Activated CD8-positive, alpha-beta memory T cell treated with anti-CD3 and anti-CD28 coated beads for 36 hours (primary cell): ENCODE measurements at regions not wholly inside any gene's neighbourhood (a gene's known extent, or its start where the extent isn't known, plus 50 kb on each side); places are given as distances from the start of the nearest gene placed in this dataset.

Source experiments
- CTCF ChIA-PET: fragments of 350-600 bp; sonication (Branson Sonifier 250); formaldehyde crosslinking; loops from one replicate; lab custom pipeline; 2021; ENCODE audit warnings: antibody characterized with exemption; lab: Charles Lee
- POLR2A ChIA-PET: fragments of 350-600 bp; sonication (Branson Sonifier 250); formaldehyde crosslinking; loops from one replicate; lab custom pipeline; 2021; ENCODE audit warnings: antibody characterized with exemption; lab: Charles Lee

- POLR2A ChIA-PET, result no interaction called here
- CTCF ChIA-PET, result no interaction called here
These were observed 182.3 kb upstream of the RALGAPA2 start for GRCh38 chr20:20894753-20895152.

- CTCF ChIA-PET, result no interaction called here
- POLR2A ChIA-PET, result no interaction called here
These were observed 181.8 kb upstream of the RALGAPA2 start for GRCh38 chr20:20894280-20894679.

- ChIA-PET POLR2A (no interaction called here), CTCF (no interaction called here)
These were observed 179.9 kb upstream of the RALGAPA2 start for GRCh38 chr20:20892328-20892727.

GRCh38 chr20:20890751-20891150, 178.3 kb upstream of the RALGAPA2 start:
- POLR2A ChIA-PET, result no interaction called here
- CTCF ChIA-PET, result no interaction called here

GRCh38 chr20:20888936-20889335, 176.5 kb upstream of the RALGAPA2 start:
- CTCF ChIA-PET, result no interaction called here

GRCh38 chr20:20888266-20888656, 175.8 kb upstream of the RALGAPA2 start:
- ChIA-PET POLR2A (no interaction called here), CTCF (interaction anchor here (1.2 kb wide), 1 partner anchor 10 kb away, joined by 3 read pairs; no protein-coding TSS in a partner anchor)

More at GRCh38 chr20:20888936-20889335, 176.5 kb upstream of the RALGAPA2 start:
- POLR2A ChIA-PET, result no interaction called here

- ChIA-PET POLR2A (no interaction called here), CTCF (interaction anchor here (1.2 kb wide), 1 partner anchor 10 kb away, joined by 3 read pairs; no protein-coding TSS in a partner anchor)
These were observed 175.3 kb upstream of the RALGAPA2 start for GRCh38 chr20:20887593-20888265.

- POLR2A ChIA-PET, result no interaction called here
- CTCF ChIA-PET, result no interaction called here
These were observed 169.4 kb upstream of the RALGAPA2 start for GRCh38 chr20:20881808-20882207.

- ChIA-PET CTCF (no interaction called here), POLR2A (no interaction called here)
These were observed 164.6 kb upstream of the RALGAPA2 start for GRCh38 chr20:20877079-20877478.

GRCh38 chr20:20875716-20876115, 163.3 kb upstream of the RALGAPA2 start:
- ChIA-PET POLR2A (no interaction called here), CTCF (no interaction called here)

GRCh38 chr20:20872428-20872827, 160.0 kb upstream of the RALGAPA2 start:
- ChIA-PET CTCF (no interaction called here), POLR2A (no interaction called here)

- ChIA-PET POLR2A (no interaction called here), CTCF (interaction anchor here (0.7 kb wide), 1 partner anchor 637 kb away, joined by 3 read pairs; no protein-coding TSS in a partner anchor)
These were observed 156.8 kb upstream of the RALGAPA2 start for GRCh38 chr20:20869161-20869775.

GRCh38 chr20:20864351-20865096, 152.1 kb upstream of the RALGAPA2 start:
- POLR2A ChIA-PET, result no interaction called here
- CTCF ChIA-PET, result interaction anchor here (0.5 kb wide), 1 partner anchor 16 kb away, joined by 4 read pairs; no protein-coding TSS in a partner anchor

- POLR2A ChIA-PET, result no interaction called here
- CTCF ChIA-PET, result interaction anchor here (1.0 to 1.7 kb wide), 6 partner anchors 15 to 646 kb away, joined by 3 to 7 read pairs (median 4); no protein-coding TSS in a partner anchor
These were observed 147.8 kb upstream of the RALGAPA2 start for GRCh38 chr20:20860078-20860806.

GRCh38 chr20:20859510-20859909, 147.1 kb upstream of the RALGAPA2 start:
- CTCF ChIA-PET, result interaction anchor here (1.0 to 1.7 kb wide), 6 partner anchors 15 to 646 kb away, joined by 3 to 7 read pairs (median 4); no protein-coding TSS in a partner anchor
- POLR2A ChIA-PET, result no interaction called here

- ChIA-PET CTCF (interaction anchor here (0.5 to 2.3 kb wide), 2 partner anchors 43 to 309 kb away, joined by 3 to 5 read pairs; no protein-coding TSS in a partner anchor), POLR2A (no interaction called here)
These were observed 144.5 kb upstream of the RALGAPA2 start for GRCh38 chr20:20856956-20857355.

- POLR2A ChIA-PET, result no interaction called here
These were observed 143.9 kb upstream of the RALGAPA2 start for GRCh38 chr20:20856306-20856705.

GRCh38 chr20:20851385-20851784, 138.9 kb upstream of the RALGAPA2 start:
- CTCF ChIA-PET, result no interaction called here
- POLR2A ChIA-PET, result interaction anchor here (0.6 kb wide), 1 partner anchor 197 kb away, joined by 4 read pairs; no protein-coding TSS in a partner anchor

More at GRCh38 chr20:20856306-20856705, 143.9 kb upstream of the RALGAPA2 start:
- CTCF ChIA-PET, result interaction anchor here (2.3 kb wide), 1 partner anchor 44 kb away, joined by 5 read pairs; no protein-coding TSS in a partner anchor

- ChIA-PET CTCF (interaction anchor here (0.7 kb wide), 1 partner anchor 176 kb away, joined by 3 read pairs; no protein-coding TSS in a partner anchor), POLR2A (no interaction called here)
These were observed 138.0 kb upstream of the RALGAPA2 start for GRCh38 chr20:20850407-20850806.
